ENCODE measurements at regions not wholly inside any gene's neighbourhood (a gene's known extent, or its start where the extent isn't known, plus 50 kb on each side); places are given as distances from the start of the nearest gene placed in this dataset.
"Not testable (repeated sequence)": the region's sequence is repeated elsewhere in the genome, so short reads cannot be mapped to it uniquely, and the experiment has no call there.

- not testable (repeated sequence) for H3K27ac Mint-ChIP-seq; H2AFZ ChIP-seq; ATAC-seq; H3K36me3 Mint-ChIP-seq (ENCODE audit: low read depth); H3K9me3 Mint-ChIP-seq; H4K20me1 ChIP-seq (replicated peaks; ENCODE audit: insufficient read depth); H3K36me3 ChIP-seq (ENCODE audit: insufficient read depth); H3K27me3 Mint-ChIP-seq (ENCODE audit: insufficient read depth, low read depth, poor library complexity); H3K4me2 ChIP-seq; H3F3A ChIP-seq (replicated peaks; ENCODE audit: low read depth); H3K4me1 ChIP-seq (ENCODE audit: insufficient read depth); H3K27me3 ChIP-seq (ENCODE audit: insufficient read depth); H3K4me1 Mint-ChIP-seq; DNase-seq (ENCODE audit: low spot score); H3K27ac ChIP-seq (ENCODE audit: low read depth); H3K79me2 ChIP-seq (replicated peaks; ENCODE audit: insufficient read depth); H3K9me2 ChIP-seq (ENCODE audit: insufficient read depth); H3K4me3 Mint-ChIP-seq; H3K4me3 ChIP-seq
Measured at GRCh38 chr10:124319520-124319919, 99.2 kb downstream of the OAT start.

GRCh38 chr10:124318811-124319210 lies 99.9 kb downstream of the OAT start:
- TF ChIP-seq REST (IDR thresholded peaks at IDR 0.05; ENCODE audit: unreplicated experiment) (no peak), STAT1 (IDR thresholded peaks at IDR 0.05; ENCODE audit: unreplicated experiment) (no peak), ZNF114 (CRISPR knock-in tag; IDR thresholded peaks at IDR 0.05) (no peak)
- TF ChIP-seq, protein P1, sequence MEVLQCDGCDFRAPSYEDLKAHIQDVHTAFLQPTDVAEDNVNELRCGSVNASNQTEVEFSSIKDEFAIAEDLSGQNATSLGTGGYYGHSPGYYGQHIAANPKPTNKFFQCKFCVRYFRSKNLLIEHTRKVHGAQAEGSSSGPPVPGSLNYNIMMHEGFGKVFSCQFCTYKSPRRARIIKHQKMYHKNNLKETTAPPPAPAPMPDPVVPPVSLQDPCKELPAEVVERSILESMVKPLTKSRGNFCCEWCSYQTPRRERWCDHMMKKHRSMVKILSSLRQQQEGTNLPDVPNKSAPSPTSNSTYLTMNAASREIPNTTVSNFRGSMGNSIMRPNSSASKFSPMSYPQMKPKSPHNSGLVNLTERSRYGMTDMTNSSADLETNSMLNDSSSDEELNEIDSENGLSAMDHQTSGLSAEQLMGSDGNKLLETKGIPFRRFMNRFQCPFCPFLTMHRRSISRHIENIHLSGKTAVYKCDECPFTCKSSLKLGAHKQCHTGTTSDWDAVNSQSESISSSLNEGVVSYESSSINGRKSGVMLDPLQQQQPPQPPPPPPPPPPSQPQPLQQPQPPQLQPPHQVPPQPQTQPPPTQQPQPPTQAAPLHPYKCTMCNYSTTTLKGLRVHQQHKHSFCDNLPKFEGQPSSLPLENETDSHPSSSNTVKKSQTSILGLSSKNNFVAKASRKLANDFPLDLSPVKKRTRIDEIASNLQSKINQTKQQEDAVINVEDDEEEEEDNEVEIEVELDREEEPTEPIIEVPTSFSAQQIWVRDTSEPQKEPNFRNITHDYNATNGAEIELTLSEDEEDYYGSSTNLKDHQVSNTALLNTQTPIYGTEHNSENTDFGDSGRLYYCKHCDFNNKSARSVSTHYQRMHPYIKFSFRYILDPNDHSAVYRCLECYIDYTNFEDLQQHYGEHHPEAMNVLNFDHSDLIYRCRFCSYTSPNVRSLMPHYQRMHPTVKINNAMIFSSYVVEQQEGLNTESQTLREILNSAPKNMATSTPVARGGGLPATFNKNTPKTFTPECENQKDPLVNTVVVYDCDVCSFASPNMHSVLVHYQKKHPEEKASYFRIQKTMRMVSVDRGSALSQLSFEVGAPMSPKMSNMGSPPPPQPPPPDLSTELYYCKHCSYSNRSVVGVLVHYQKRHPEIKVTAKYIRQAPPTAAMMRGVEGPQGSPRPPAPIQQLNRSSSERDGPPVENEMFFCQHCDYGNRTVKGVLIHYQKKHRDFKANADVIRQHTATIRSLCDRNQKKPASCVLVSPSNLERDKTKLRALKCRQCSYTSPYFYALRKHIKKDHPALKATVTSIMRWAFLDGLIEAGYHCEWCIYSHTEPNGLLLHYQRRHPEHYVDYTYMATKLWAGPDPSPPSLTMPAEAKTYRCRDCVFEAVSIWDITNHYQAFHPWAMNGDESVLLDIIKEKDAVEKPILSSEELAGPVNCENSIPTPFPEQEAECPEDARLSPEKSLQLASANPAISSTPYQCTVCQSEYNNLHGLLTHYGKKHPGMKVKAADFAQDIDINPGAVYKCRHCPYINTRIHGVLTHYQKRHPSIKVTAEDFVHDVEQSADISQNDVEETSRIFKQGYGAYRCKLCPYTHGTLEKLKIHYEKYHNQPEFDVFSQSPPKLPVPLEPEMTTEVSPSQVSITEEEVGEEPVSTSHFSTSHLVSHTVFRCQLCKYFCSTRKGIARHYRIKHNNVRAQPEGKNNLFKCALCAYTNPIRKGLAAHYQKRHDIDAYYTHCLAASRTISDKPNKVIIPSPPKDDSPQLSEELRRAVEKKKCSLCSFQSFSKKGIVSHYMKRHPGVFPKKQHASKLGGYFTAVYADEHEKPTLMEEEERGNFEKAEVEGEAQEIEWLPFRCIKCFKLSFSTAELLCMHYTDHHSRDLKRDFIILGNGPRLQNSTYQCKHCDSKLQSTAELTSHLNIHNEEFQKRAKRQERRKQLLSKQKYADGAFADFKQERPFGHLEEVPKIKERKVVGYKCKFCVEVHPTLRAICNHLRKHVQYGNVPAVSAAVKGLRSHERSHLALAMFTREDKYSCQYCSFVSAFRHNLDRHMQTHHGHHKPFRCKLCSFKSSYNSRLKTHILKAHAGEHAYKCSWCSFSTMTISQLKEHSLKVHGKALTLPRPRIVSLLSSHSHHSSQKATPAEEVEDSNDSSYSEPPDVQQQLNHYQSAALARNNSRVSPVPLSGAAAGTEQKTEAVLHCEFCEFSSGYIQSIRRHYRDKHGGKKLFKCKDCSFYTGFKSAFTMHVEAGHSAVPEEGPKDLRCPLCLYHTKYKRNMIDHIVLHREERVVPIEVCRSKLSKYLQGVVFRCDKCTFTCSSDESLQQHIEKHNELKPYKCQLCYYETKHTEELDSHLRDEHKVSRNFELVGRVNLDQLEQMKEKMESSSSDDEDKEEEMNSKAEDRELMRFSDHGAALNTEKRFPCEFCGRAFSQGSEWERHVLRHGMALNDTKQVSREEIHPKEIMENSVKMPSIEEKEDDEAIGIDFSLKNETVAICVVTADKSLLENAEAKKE (CRISPR knock-in tag; IDR thresholded peaks at IDR 0.05), result no peak
- no peaks in the 10 kb centered on the region for H3K36me3 ChIP-seq (ENCODE audit: insufficient read depth)
- ATAC-seq (no peak), DNase-seq (ENCODE audit: low spot score) (no peak)
- no peak overlapping the region for H3K4me3 Mint-ChIP-seq
- H3K27me3 Mint-ChIP-seq (ENCODE audit: insufficient read depth, low read depth, poor library complexity), result peaks cover 8% of the 10 kb centered on the region
- no peaks in the 10 kb centered on the region for H3K4me1 Mint-ChIP-seq
- H3K9me2 ChIP-seq (ENCODE audit: insufficient read depth), result no peaks in the 10 kb centered on the region
- no peaks in the 10 kb centered on the region for H3K27me3 ChIP-seq (ENCODE audit: insufficient read depth)
- H3K27ac ChIP-seq (ENCODE audit: low read depth), result no peak overlapping the region
- H3K4me1 ChIP-seq (ENCODE audit: insufficient read depth), result no peaks in the 10 kb centered on the region
- H3F3A ChIP-seq (replicated peaks; ENCODE audit: low read depth), result no peaks in the 10 kb centered on the region
- no peaks in the 10 kb centered on the region for H3K9me3 Mint-ChIP-seq
- no peaks in the 10 kb centered on the region for H4K20me1 ChIP-seq (replicated peaks; ENCODE audit: insufficient read depth)
- H3K27ac Mint-ChIP-seq, result no peak overlapping the region
- no peaks in the 10 kb centered on the region for H3K36me3 Mint-ChIP-seq (ENCODE audit: low read depth)
- H3K4me3 ChIP-seq, result no peak overlapping the region
- no peaks in the 10 kb centered on the region for H3K79me2 ChIP-seq (replicated peaks; ENCODE audit: insufficient read depth)
- H2AFZ ChIP-seq, result no peak overlapping the region
- H3K4me2 ChIP-seq, result no peak overlapping the region
